SH-SY5Y (cell line): ENCODE measurements at regions not wholly inside any gene's neighbourhood (a gene's known extent, or its start where the extent isn't known, plus 50 kb on each side); places are given as distances from the start of the nearest gene placed in this dataset.

Experiments
- GATA2 ChIP-seq: IDR thresholded peaks from 2 replicates; pipeline ENCODE4 v1.6.1; 2011; ENCODE audit warnings: mild to moderate bottlenecking, low read depth, low read length
- GATA3 ChIP-seq: IDR thresholded peaks from 2 replicates; pipeline ENCODE4 v1.6.1; 2011; ENCODE audit warnings: low read depth, mild to moderate bottlenecking, low read length, moderate library complexity

DNA sequence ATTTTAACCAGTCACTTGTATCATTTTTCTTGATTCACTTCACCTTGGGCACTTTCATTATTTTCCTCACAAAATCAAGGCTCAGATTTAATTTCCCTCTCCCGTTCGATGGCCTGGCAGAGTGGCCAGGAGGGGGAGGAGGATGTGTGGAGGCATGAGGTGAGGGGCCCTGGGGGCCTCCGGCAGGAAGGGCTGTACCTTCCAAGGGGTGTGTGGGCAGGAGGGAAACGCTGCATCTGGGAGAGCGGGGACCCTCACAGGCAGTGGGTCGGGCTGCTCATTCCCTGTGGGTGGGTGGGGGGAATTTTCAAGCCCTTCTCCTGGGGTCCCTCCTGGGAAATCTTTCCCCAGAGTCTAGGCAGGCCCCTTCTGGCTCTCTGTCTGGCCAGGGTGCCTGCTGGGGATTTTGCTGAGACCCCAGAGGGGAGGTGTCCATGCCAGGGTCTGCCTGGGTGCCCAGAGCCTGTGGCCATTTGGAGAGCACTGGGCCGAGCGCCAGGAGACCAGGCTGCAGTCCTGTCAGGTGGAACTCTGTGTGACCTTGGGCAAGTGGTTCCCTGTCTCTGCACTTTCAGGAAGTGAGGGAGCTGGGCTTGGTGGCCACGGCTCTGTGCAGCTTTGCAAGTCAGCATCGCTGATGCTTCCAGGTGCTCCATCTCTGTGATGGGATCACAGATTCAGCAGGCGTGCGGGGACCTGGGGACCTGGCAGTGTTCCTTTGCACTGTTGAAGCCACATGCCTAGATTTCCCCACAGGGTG lies 81.9 kb upstream of the C1orf174 start:
- TF ChIP-seq GATA2 (no peak), GATA3 (no peak)

- TF ChIP-seq GATA2 (no peak), GATA3 (no peak)
Measured at GRCh38 chr1:3983181-3983580, 83.1 kb upstream of the C1orf174 start.

DNA sequence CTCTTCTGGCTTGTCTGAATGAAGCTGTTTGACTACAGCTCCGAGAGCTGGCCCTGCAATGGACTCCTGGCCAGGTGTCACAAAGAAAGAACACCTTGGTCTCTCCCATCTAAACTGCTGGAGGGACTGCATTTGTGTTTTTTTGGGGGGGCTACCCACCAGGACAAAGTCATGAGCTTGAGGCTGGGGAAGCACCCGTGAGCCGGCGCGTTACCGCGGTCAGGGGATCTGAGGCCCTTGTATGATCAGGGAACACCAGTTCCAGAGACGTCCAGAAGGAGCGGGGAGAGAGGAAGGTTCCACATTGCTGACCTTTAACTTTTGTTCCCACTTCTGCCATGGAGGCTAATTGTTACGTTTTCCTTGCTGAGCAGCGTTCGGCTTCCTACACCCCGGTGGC lies 84.5 kb upstream of the C1orf174 start:
- TF ChIP-seq GATA2 (no peak), GATA3 (no peak)

GRCh38 chr1:3986686-3987218 lies 86.7 kb upstream of the C1orf174 start:
- no peak for TF ChIP-seq GATA3
- TF ChIP-seq GATA2, result no peak

DNA sequence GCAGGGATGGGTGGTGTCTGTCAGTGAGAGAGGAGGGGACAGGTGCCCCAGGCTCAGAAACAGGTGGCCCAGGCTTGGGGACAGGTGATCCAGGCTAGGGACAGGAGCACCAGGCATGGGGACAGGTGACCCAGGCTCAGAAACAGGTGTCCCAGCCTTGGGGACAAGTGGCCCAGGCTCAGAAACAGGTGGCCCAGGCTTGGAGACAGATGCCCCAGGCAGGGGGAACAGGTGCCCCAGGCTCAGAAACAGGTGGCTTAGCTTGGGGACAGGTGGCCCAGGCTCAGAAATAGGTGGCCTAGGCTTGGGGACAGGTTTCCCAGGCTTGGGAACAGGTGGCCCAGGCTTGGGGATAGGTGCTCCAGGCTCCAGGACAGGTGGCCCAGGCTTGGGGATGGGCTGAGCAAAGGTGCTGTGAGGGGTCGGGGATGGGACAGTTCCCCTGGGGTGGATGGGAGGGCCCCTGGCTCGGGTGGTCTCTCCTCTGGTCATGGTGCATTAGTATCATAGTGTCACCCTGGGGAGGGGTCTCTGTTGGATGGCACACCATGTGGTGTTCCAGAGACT lies 87.7 kb upstream of the C1orf174 start:
- TF ChIP-seq GATA3 (no peak), GATA2 (no peak)

- TF ChIP-seq GATA2 (no peak), GATA3 (no peak)
Measured at GRCh38 chr1:3988431-3988830, 88.4 kb upstream of the C1orf174 start.

- TF ChIP-seq GATA2, result no peak
- no peak for TF ChIP-seq GATA3
Measured at GRCh38 chr1:3989465-3989864, 89.4 kb upstream of the C1orf174 start.

DNA sequence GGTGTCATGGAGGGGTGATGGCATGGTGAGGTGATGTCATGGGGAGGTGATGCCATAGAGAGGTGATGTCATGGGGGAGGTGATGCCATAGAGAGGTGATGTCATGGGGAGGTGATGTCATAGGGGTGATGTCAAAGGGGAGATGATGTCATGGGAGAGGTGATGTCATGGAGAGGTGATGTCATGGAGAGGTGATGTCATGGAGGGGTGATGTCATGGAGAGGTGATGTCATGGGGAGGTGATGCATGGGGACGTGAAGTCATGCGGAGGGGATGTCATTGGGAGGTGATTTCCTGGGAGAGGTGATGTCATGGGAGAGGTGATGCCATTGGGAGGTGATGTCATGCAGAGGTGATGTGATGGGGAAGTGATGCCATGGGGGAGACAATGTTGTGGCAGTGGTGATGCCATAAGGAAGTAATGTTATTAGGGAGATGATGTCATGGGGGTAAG lies 92.1 kb upstream of the C1orf174 start:
- no peak for TF ChIP-seq GATA2
- TF ChIP-seq GATA3, result no peak

- no peak for TF ChIP-seq GATA3
- TF ChIP-seq GATA2, result no peak
Measured at GRCh38 chr1:3992746-3993145, 92.7 kb upstream of the C1orf174 start.

DNA sequence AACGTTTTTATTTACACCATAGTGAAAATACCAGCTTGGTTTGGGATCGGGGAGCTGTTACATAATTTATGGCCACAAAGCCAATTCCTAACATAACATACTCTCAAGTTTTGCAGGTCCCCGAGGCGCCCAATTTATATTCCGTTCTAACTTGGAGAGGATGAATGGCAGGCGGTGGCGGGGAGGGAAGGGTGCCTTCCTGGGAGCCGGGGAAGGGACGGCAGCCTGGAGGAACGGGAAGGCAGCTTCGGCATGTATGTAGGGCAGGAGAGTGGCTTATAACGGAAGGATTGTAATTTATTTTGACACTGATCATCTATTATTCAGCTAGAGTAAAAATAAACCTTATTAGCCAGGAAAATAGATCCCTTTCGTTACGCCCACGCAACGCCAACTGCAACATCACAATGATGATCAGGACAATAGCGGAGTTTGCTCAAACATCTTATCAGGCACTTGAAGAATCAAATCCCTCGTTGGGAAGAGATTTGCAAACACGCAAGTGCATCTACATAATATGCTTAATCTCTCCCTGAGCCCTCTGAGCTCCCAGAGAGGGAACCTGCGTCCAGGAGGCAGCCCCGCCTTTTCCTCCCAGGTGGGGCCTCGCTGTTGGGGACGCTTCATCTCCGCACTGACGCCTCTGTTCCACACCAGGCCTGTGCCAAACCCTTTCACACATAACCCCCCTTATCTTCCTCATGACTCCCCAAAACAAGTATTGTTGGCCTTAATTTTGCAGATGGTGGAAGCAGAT lies 93.7 kb upstream of the C1orf174 start:
- TF ChIP-seq GATA3 (no peak), GATA2 (no peak)

GRCh38 chr1:3995141-3995780 lies 95.2 kb upstream of the C1orf174 start:
- no peak for TF ChIP-seq GATA2
- no peak for TF ChIP-seq GATA3

GRCh38 chr1:3996846-3997705 lies 97.0 kb upstream of the C1orf174 start:
- no peak for TF ChIP-seq GATA2
- no peak for TF ChIP-seq GATA3

- TF ChIP-seq GATA3, result no peak
- TF ChIP-seq GATA2, result no peak
Measured at GRCh38 chr1:3998086-3998485, 98.0 kb upstream of the C1orf174 start.
